Activated CD4-positive, alpha-beta memory T cell treated with anti-CD3 and anti-CD28 coated beads, Interleukin-2, amount 10 ng/mL, durations not matched to agents 7 days and 5 days (primary cell): ENCODE measurements at regions not wholly inside any gene's neighbourhood (a gene's known extent, or its start where the extent isn't known, plus 50 kb on each side); places are given as distances from the start of the nearest gene placed in this dataset.

Experiments used
- CTCF ChIA-PET: fragments of 350-600 bp; sonication (Branson Sonifier 250); formaldehyde crosslinking; loops from one replicate; lab custom pipeline; 2021; ENCODE audit warnings: antibody characterized with exemption, inconsistent platforms; lab: Charles Lee
- POLR2A ChIA-PET: fragments of 350-600 bp; sonication (Branson Sonifier 250); formaldehyde crosslinking; loops from one replicate; lab custom pipeline; 2021; ENCODE audit warnings: antibody characterized with exemption; lab: Charles Lee
- DNase-seq: peaks from one replicate; pipeline ENCODE4 v3.0.0-alpha.2; 2020
- H3K27ac Mint-ChIP-seq: one replicate; pipeline ENCODE4 v1.8.0; 2021; ENCODE audit warnings: mild to moderate bottlenecking, mixed read lengths
- H3K27me3 Mint-ChIP-seq: one replicate; pipeline ENCODE4 v1.8.0; 2021; ENCODE audit warnings: mixed read lengths
- H3K36me3 Mint-ChIP-seq: one replicate; pipeline ENCODE4 v1.8.0; 2021; ENCODE audit warnings: low read depth, mixed read lengths
- H3K4me1 Mint-ChIP-seq: one replicate; pipeline ENCODE4 v1.8.0; 2021; ENCODE audit warnings: mixed read lengths
- H3K4me3 Mint-ChIP-seq: one replicate; pipeline ENCODE4 v1.8.0; 2021; ENCODE audit warnings: mild to moderate bottlenecking, mixed read lengths
- H3K9me3 Mint-ChIP-seq: one replicate; pipeline ENCODE4 v1.8.0; 2021; ENCODE audit warnings: mixed read lengths

GRCh38 chr1:231091831-231092301 lies 51.8 kb upstream of the FAM89A start:
- POLR2A ChIA-PET, result no interaction called here
- H3K27ac Mint-ChIP-seq, result no peak overlapping the region
- DNase-seq, result peak; percentile 42
- H3K4me1 Mint-ChIP-seq, result no peaks in the 10 kb centered on the region
- CTCF ChIA-PET, result interaction anchor here (0.8 to 1.9 kb wide), 9 partner anchors 16 to 187 kb away, joined by 3 to 7 read pairs (median 3); no protein-coding TSS in a partner anchor
- peaks cover 32% of the 10 kb centered on the region for H3K27me3 Mint-ChIP-seq
- H3K4me3 Mint-ChIP-seq, result no peak overlapping the region
- no peaks in the 10 kb centered on the region for H3K9me3 Mint-ChIP-seq
- H3K36me3 Mint-ChIP-seq, result no peaks in the 10 kb centered on the region

- no peak overlapping the region for H3K4me3 Mint-ChIP-seq
- no peaks in the 10 kb centered on the region for H3K36me3 Mint-ChIP-seq
- no peak overlapping the region for H3K27ac Mint-ChIP-seq
- ChIA-PET CTCF (interaction anchor here (1.0 to 1.2 kb wide), 3 partner anchors 16 to 173 kb away, joined by 3 read pairs; no protein-coding TSS in a partner anchor), POLR2A (no interaction called here)
- H3K9me3 Mint-ChIP-seq, result no peaks in the 10 kb centered on the region
- DNase-seq, result no peak
- H3K27me3 Mint-ChIP-seq, result peaks cover 33% of the 10 kb centered on the region
- H3K4me1 Mint-ChIP-seq, result no peaks in the 10 kb centered on the region
Observed at GRCh38 chr1:231091415-231091814, 51.4 kb upstream of the FAM89A start.
